Activated CD8-positive, alpha-beta memory T cell treated with anti-CD3 and anti-CD28 coated beads for 24 hours (primary cell): ENCODE measurements at regions not wholly inside any gene's neighbourhood (a gene's known extent, or its start where the extent isn't known, plus 50 kb on each side); places are given as distances from the start of the nearest gene placed in this dataset.
"Not testable (repeated sequence)": the region's sequence is repeated elsewhere in the genome, so short reads cannot be mapped to it uniquely, and the experiment has no call there.

Experiments used
- DNase-seq: peaks from one replicate; pipeline ENCODE4 v3.0.0-alpha.2; 2020

- DNase-seq, result no peak
Observed at GRCh38 chr1:4121834-4122512, 221.9 kb upstream of the C1orf174 start.

- DNase-seq, result no peak
Observed at GRCh38 chr1:4122513-4123160, 222.6 kb upstream of the C1orf174 start.

- no peak for DNase-seq
Observed at GRCh38 chr1:4124631-4125145, 224.6 kb upstream of the C1orf174 start.

GRCh38 chr1:4126251-4126650, 226.2 kb upstream of the C1orf174 start:
- no peak for DNase-seq

GRCh38 chr1:4126731-4127591, 226.9 kb upstream of the C1orf174 start:
- no peak for DNase-seq

GRCh38 chr1:4127592-4128140, 227.6 kb upstream of the C1orf174 start:
- no peak for DNase-seq

GRCh38 chr1:4128616-4129015, 228.5 kb upstream of the C1orf174 start:
- no peak for DNase-seq

GRCh38 chr1:4129693-4130092, 229.6 kb upstream of the C1orf174 start:
- DNase-seq, result no peak

- DNase-seq, result no peak
Observed at GRCh38 chr1:4130096-4130495, 230.0 kb upstream of the C1orf174 start.

- no peak for DNase-seq
Observed at GRCh38 chr1:4131734-4132133, 231.7 kb upstream of the C1orf174 start.

- DNase-seq, result no peak
Observed at GRCh38 chr1:4132352-4133296, 232.6 kb upstream of the C1orf174 start.

- DNase-seq, result no peak
Observed at GRCh38 chr1:4133297-4133938, 233.3 kb upstream of the C1orf174 start.

- no peak for DNase-seq
Observed at GRCh38 chr1:4133939-4134321, 233.9 kb upstream of the C1orf174 start.

- DNase-seq, result not testable (repeated sequence)
Observed at GRCh38 chr1:4135853-4136252, 235.8 kb upstream of the C1orf174 start.

- no peak for DNase-seq
Observed at GRCh38 chr1:4137621-4138415, 237.7 kb upstream of the C1orf174 start.

GRCh38 chr1:4139646-4140045, 239.6 kb upstream of the C1orf174 start:
- DNase-seq, result no peak

GRCh38 chr1:4140241-4140640, 240.2 kb upstream of the C1orf174 start:
- no peak for DNase-seq

GRCh38 chr1:4140821-4141220, 240.7 kb upstream of the C1orf174 start:
- no peak for DNase-seq

GRCh38 chr1:4144349-4144971, 244.4 kb upstream of the C1orf174 start:
- no peak for DNase-seq

GRCh38 chr1:4146101-4146500, 246.0 kb upstream of the C1orf174 start:
- DNase-seq, result no peak
